Lung microvascular endothelial cell (primary cell): ENCODE measurements at regions not wholly inside any gene's neighbourhood (a gene's known extent, or its start where the extent isn't known, plus 50 kb on each side); places are given as distances from the start of the nearest gene placed in this dataset.

ENCODE experiments used
- DNase-seq, 2 donors: peaks; one replicate each; pipeline versions ENCODE4 v3.0.0 to v3.0.0-alpha.2; 2010; ENCODE audit warnings: low read depth in 2 of 2

DNA sequence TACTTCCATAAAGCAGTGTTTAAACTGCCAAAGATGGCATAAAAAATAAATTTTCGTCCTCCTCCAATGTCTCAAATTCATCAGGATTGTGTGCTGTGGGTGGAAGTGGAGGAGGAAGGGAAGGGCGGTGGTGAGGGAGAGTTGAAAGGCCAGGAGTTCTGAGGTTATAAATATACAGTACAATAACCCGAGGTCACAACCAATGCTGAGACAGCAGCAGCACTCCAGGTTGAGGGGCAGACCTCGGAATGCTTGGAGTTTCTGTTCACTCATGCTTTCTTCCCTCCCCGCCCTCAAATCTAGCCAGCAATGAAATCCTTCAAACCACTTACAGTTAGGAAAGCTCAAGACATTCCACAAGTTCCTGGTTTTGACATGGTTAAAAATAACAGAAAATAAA, 134.0 kb upstream of the SMAD1 start:
- no peak for DNase-seq

DNA sequence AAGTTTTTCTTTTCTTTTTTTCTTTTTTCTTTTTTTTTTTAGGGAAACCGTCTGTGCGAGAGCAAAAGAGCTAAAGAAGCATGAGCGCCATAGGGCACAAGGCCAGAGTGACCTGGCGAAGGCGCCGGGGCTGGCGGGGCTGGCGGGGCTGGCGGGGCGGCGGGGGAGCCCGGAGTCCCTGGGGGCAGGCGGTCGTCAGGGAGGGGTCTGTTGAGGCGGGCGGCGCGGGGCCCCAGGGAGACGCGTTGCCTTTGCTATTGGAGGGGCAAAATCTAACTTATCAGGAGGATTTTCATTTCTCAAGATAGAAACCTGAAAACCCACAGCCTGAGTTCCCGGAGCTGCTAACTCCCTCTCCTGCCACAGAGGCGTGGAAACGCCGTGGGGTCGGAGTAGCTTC, 135.6 kb upstream of the SMAD1 start:
- DNase-seq, result no peak

DNA sequence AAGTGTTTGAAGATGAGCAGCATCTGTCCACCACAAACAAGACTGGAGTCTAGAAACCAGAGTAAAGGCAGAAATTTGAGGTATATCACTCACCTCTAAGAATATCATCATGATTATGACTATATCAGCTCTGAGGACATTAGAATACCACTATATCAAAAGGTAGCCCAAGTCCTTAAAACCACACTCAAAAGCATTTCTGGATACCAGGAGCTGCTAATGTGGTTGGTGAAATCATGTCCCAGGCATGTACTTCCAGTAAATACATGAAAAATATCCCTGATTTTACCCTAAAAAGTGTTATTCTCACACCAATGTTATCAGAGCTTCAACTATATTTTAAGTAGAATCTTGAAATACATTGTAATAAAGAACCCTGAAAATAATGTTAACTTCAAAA, 136.3 kb upstream of the SMAD1 start:
- no peak for DNase-seq

DNA sequence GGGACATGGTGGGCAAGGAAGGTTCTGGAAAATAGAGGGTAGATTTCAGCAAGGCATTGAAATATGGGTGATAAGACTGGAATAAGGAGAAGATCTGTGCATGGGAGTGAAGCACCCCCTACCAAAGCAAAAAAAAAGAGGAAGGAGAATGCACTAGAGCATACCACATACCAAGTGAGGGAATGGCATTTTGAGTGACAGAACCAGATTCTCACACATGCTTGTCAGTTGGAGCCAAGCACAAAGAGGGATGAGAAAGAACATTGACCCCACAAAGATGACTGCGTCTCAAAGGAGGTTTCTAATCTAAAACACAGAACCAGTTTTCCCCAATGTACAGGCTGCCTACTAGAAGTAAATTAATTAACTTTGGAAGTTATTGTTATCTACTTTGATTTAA, 140.3 kb upstream of the SMAD1 start:
- no peak for DNase-seq

DNA sequence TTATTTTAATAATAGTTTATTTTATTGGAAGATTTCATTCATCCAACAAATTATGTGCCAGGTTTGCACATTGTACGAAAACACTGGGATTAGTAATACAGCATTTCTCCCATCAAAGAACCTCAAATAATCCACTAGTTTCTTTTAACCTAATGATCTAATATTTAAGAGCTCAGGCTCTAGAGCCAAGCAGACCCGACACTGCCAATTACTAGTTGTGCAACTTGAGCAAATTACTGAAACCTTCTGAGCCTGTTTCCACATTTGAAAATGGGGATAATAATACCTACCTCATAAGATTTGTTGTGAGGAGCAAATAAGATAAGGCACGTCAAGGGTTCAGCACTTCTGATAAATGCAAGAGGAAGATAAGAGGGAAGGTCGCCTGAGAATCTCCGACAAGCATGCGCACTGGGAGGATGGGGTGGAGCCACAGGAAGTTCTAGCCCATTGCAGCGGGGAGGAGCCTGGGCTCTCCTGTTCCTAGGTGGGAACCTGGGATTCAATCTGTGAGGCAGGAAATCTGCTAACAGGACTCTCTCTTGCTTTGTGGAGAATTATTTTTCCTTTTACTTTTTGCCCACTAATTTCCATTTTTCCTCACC, 141.5 kb upstream of the SMAD1 start:
- DNase-seq, result no peak

DNA sequence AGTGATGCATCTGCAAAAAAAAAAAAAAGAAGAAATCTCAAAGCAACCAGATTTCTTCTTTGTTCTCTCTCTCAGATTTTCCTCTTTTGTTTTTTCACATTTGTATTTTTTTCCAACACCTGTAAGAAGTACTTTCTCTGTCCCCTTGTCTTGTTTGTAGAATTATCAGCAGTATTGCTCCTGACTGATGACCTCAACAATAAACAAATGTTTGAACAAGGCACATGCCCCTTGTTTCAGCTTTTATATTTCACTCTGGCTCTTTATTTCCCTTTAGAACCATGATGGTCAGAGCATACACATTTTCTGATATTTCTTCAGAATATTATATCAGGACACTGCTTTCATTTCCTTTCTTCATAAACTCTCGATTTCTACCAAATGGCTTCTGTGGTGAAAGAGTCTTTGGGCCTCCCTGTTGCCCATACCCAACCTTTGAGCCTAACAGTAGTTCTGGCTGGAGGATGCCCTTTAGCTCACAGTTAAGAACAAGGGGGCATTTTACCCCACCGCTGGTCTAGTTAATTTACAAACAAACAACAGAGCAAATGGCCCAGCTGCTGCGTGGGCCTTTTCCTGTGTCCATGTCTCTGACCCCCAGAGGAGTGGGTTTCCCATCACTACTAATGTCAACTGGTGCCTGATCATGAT, 142.5 kb upstream of the SMAD1 start:
- no peak for DNase-seq

DNA sequence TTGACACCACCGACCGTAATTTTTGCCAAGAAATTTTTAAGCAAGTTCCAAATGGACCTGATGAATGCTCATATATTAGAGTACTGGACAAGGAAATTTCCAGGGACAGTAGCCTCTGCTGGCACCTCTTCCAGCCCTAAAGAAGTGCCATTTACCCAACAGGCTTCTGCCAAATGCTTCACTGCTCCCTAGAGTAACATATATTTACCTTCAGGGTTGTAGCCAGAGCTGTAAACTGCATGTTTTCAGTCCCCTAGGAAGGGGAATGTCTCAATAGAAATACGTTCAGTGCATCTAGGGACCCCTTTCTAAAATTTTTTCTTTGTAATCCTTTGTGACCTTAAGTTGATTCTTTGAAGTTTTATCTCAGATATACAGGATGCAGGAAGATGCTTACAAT, 143.1 kb upstream of the SMAD1 start:
- no peak for DNase-seq

DNA sequence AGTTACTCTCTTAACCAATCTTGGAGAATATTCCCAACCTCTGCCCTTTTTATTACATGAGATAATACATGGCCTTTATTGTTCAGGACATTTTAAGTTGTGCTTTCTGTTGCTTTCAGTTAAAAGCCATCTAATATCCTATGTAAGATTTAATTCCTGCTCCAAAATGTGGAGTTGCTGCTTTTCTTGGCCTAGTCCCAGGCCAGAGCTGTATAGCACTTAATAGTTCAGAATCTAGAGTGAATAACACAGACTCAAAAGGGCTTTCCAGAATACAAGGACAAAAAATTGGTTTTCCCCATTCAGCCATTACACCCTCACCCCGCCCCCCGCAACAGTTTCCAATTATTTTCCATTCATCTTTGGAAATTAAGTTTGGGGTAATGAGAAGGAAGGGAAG, 144.3 kb upstream of the SMAD1 start:
- DNase-seq, result no peak

DNA sequence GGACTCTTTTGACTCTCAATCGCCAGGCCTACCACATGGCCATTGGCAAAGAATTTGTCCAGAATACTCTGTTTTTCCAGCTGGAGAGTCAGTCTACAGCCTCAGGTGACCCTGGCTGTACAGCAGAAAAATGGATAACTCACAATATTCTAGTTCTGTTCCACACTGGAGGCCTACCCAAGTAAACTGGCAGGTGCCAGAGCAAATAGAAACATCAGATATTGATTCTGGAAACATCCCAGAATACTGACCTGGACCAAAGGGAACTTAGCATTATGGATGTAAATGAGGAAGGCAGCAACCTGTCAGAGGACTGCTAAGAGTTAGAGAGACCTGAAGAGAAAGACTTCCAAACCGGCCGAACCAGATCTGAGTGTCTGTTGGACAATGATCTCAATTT, 147.9 kb upstream of the SMAD1 start:
- no peak for DNase-seq

DNA sequence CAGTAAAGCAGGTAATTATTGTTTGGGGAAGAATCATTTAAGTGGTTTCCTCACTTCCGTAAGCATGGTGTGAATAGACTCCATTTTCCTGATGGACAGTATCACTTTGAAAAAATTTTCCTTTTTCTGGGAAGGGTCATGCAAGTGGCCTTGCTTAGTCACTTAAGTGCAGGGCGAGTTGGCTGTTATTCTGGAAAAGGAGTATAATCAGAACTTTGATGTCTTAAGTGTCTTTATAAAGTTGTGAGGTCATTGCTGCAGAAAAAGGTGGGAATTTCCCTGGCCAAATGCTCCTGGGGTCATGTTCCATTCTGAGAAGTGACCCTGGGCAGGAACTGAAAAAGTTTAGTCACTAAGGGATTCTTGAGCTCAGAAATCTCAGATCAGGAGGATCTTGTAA, 146.1 kb upstream of the OTUD4 start:
- peak in 1 of 2 donors; percentile 50 for DNase-seq

DNA sequence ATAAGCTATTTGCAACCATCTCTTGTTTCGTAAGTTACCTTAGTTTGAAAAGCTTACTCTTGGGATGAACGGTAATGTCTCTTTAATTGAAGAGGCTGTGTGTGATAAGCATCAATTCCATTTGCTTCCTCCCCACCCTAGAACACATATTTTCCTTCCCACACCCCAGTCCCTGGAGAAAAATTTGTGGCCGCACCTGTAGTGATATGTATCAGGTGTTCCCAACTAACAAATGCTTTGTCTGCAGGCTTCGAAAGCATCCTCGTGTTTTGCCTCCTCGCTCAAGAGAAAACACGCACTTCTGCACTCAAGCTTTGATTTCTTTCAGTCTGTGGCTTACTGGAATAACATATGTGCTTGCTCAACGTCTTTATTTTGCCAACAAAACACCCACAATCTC, 143.8 kb upstream of the OTUD4 start:
- no peak for DNase-seq

DNA sequence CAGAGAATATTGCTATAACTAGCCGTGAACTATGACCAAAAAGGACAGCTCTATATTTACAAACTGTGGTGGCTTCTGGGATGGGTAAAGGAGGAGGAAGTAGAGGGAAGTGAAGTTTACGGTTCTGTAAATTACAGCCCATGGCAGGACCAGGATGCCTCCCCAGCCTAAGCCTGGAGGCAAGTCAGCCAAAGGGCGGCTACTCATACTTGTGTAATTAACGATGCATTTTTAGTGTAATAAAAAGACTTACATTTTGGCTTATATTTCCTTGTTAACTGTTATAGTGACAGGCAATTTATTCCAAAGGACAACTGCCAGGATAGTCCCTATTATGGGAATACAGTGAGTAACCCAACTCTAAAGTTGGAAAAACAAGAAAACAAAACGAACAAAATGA, 139.9 kb upstream of the OTUD4 start:
- DNase-seq, result no peak

DNA sequence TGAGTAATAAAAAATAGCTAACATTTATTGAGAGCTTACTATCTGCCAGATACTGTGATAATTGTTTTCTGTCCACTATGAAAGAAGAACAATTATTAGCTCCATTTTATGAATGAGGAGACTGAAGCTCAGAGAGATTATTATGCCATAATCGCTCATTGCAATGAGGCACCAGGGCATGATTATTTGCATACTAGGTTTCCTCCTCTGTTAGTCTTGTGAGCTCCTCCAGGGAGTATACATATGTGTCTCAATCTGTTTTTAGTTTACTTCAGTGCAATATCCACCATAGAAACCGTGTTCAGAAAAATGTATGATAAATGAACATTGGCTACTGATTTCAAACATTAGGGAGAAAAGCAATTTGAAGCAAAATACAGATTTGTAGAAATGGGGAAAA, 139.4 kb upstream of the OTUD4 start:
- no peak for DNase-seq

DNA sequence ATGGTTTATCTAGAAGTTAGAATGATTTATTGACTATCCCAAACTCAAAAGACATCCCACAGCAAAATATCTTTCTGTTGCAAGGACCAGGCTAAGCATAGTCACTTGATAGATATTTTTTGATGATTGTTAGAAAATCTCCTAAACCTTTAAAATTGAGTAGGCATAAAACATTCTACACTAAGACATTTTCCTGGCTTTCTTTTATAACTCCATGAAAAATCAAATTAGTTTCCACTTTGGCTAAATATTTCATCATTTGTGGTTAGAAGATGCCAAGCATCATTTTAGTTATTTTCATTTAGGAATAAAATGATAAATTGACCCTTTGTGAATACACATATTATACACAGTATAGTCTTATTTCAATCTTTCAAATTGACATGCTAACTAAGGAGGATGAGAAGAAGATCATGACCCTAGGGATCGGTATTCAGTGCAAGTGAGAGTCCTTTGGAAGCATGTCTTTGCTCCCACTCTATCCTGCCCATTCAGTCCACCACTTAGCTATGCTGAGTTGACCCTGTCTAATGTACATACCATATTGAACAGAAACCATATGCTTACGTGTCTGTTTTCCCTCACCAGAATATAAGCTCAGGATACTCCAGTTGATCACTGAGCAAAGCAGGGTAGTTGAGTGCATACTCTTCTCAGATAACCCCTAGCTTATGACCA, 136.6 kb upstream of the OTUD4 start:
- no peak for DNase-seq

DNA sequence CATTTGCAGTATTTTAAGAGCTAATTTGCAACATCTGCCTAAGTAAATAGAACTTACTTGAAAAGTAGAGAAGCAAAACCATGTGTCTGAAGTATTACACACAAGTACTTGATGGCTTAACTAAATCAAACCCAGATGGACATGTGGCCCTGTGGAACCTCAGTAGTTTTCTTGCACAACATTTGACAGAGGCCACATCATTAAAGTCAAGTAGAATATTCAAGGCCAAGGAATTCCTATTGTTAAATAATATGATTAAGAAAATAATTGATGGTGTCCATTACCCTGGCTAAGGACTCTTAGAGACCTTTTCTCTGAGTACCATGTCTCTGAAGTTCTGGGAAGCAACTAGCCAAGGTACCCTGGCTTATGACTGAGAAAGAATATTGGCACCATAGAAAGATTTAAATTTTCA, 135.4 kb upstream of the OTUD4 start:
- no peak for DNase-seq

DNA sequence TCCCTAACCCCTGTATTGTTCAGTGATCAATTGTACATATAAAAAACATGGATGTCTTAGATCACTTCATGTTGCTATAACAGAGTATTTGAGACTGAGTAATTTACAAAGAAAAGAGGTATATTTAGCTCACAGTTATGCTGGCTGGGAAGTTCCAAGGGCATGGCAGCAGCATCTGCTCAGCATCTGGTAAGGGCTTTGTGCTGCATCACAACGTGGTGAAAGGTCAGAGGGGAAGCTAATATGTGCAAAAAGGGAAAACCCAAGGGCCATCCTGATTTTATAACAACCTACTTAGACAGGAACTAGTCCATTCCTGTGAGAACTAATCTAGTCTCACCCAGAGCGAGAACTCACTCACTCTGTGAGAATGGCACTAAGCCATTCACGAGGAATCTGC, 128.2 kb upstream of the OTUD4 start:
- DNase-seq, result no peak

DNA sequence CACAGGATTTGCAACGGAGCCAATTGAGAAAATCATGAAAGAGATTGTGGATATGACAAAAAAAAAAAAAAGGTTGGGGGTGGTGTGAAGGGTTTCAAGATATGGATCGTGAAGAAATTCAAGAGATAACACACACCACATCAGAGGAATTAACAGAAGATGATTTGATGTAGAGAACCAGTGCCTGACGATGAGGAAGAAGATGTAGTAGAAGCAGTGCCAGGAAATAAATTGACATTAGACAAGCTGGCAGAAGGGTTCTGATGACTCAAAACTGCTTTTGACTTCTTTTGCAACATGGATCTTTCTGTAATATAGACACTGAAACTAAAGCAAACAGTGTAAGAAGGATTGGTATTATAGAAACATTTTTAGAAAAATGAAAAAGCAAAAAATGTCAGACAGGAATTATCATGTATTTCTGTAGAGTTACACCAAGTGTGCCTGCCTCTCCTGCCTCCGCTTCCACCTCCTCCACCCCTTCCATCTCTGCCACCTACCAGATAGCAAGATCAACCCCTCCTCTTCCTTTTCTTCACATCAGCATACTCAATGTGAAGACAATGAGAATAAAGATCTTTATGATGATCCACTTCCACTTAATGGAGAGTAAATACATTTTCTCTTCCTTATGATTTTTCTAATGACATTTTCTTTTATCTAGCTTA, 127.5 kb upstream of the OTUD4 start:
- no peak for DNase-seq

DNA sequence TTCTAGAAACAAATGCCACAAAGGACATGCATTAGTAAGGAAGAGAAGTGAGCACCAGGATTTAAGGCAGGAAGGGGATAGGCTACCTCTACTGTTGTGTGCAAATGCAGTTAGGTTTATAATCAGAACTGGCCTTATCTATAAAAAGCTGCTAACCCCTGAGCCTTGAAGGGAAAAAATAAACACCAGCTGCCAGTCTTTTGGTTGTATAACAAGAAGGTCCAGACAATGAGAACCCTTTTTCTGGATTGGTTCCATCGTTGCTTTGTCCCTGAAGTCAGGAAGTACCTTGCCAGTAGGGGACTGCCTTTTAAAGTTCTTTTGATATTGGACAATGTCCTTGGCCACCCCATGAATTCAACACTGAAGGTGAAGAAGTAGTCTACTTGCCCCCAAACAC, 126.7 kb upstream of the OTUD4 start:
- peak in 1 of 2 donors; percentile 21 for DNase-seq

DNA sequence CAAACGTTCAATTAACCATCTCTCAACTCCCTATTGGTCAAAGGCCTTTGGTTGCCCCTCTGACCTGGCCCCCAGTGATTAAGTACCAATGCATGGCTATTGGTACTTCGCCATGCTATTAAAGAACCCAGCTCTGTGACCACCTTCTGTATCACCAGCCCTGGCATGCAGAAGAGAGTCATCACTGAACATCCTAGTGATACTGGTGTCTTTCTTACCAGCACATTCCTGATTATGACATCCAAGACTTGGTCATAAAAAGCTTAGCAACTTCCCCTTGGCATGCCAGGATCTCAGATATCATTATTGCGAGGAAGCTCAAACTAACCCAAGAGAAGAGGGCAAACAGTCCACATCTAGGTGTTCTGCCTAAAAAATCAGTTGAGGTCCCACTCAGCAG, 122.3 kb upstream of the OTUD4 start:
- no peak for DNase-seq

DNA sequence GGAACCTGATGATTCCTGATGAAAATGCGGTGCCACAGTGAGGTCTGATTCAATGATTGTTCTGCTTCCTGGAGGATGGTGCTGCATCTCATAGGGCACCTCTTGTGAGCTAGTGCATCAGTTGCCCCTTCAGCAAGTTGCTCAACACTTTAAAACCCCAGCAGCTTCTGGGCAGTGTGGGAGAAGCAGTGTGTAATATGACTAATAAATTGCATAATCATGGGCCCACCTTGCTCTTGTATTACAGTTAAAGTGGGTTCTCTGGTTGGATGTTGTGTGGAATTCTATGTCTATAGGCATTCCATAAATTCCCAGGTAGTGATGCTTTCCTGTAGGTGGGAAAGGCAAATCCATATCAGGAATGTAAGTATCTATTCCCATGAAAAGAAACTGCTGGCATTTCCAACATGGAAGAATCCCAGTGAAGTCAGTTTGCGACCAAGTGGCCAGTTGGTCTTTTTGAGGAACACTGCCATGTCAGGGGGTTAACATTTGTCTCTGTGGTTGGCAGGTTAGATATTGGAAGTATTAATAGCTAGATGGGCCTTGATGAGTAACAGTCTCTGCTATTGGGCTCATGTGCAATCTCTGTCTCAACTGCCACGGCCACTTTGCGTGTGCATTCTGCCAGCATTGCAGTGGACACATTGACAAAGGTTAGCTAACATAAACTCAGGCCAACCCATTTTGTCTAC, 121.1 kb upstream of the OTUD4 start:
- DNase-seq, result no peak

DNA sequence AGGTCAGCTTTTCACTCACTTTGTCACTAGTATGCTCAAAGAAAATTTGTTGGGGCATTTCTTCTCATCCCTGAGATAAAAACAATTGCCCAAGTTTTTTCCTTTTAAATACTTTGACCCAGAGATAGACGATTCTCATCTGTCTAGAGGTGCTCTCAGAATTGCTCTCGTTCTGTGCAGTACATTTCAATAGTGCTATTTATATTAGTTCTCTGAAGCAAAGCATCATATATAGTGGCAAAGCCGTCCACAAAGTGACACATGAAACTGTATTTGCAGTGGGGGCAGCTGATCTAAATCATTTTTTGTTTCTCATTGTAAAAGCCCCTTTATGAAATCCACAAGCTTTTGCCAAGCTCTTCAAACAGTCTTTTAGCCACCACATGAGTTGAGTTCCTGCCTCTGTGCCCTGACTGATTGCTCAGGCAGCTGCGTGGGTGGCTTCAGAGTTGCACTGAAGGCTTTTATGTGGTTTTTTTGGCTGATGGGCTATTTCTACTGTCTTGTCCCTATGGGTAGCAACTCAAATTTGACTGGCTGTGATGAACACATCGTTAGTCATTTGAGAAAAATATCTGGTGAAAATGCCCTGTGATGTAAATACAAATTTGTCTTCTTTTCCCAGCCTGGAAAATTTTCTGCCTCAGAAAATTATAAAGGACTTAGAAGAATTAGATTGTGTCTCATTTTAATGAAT, 119.1 kb upstream of the OTUD4 start:
- DNase-seq, result no peak

DNA sequence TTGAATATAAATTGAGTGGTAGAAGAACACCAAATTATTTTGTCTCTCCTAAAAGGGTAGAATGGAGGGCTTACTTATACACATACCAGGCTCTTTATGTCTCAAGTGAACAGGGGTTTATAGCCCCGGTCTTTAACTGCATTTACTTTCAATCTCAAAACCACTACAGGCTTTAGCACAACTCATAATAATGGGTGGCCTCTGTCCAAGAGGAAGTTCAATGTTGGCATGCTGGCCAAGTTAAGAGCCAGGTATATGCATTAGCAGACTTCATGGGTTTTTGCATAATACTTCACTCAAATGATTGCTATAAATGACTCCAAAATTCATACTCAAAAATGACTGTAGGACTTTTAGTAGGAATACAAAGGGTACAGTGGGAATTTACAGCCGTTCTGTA, 118.5 kb upstream of the OTUD4 start:
- DNase-seq, result peak in 1 of 2 donors; percentile 60
